ENCODE measurements at regions not wholly inside any gene's neighbourhood (a gene's known extent, or its start where the extent isn't known, plus 50 kb on each side); places are given as distances from the start of the nearest gene placed in this dataset.

DNA sequence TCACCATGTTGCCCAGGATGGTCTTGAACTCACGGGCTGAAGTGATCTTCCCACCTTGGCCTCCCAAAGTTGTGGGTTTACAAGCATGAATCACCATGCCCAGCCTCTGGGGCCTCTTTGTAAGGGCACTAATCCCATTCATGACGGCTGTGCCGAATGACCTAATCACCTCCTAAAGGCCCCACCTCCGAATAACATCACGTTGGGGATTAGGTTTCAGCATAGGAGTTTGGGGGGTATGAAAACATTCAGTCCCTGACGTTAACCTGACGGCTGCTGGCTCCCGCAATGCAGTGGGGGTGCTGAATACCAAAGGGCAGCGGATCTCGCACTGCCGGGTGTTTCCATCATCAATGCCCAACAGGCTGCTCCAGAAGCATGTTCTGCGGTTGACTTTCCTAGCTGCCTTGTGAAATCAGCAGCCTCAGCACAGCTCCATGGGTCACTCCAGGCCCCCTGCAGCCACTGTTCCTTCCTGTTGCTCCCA, 120.8 kb upstream of the SEC14L1 start:
- TF ChIP-seq POLR2AphosphoS5 (IDR thresholded peaks at IDR 0.05) (no peak), POLR2A (IDR thresholded peaks at IDR 0.05) (no peak)
- TF ChIP-seq, protein P1, sequence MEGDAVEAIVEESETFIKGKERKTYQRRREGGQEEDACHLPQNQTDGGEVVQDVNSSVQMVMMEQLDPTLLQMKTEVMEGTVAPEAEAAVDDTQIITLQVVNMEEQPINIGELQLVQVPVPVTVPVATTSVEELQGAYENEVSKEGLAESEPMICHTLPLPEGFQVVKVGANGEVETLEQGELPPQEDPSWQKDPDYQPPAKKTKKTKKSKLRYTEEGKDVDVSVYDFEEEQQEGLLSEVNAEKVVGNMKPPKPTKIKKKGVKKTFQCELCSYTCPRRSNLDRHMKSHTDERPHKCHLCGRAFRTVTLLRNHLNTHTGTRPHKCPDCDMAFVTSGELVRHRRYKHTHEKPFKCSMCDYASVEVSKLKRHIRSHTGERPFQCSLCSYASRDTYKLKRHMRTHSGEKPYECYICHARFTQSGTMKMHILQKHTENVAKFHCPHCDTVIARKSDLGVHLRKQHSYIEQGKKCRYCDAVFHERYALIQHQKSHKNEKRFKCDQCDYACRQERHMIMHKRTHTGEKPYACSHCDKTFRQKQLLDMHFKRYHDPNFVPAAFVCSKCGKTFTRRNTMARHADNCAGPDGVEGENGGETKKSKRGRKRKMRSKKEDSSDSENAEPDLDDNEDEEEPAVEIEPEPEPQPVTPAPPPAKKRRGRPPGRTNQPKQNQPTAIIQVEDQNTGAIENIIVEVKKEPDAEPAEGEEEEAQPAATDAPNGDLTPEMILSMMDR (IDR thresholded peaks at IDR 0.05 in 8 of 11, conservative IDR thresholded peaks at IDR 0.05 in 3 of 11), result no peak
- Histone ChIP-seq H3K27ac (no peak overlapping the region), H3K4me3 (no peak overlapping the region), H3K9me3 (peaks cover 0 to 19% (median 12%) of the 10 kb centered on the region in 8 donors), H3K4me1 (no peaks in the 10 kb centered on the region), H3K27me3 (replicated peaks in 1 of 7) (peaks cover 0 to 9% (median 0%) of the 10 kb centered on the region in 7 donors), H3K36me3 (no peaks in the 10 kb centered on the region)
- 79 to 98% (median 90%) methylated on average over 12 of the region's 12 CpGs for WGBS, 5 donors
- intact Hi-C loops (cut with DNase I; ENCODE audit: low total_unique reads), result no loop called here
- no peak for DNase-seq

DNA sequence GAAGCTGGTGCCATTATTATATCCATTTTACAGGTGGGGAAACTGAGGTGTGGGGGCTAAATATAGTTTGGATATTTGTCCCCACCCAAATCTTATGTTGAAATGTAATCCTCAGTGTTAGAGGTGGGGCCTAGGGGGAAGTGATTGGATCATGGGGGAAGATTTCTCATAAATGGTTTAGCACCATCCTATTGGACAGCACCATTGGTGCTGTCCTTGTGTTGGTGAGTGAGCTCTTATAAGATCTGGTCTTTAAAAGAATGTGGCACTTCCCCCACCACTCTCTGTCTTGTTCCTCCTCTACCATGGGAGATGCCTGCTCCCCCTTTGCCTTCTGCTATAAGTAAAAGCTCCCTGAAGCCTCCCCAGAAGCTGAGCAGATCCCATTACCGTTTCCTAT, 119.8 kb upstream of the SEC14L1 start:
- no peaks in the 10 kb centered on the region for H3K36me3 ChIP-seq
- TF ChIP-seq, protein P1 (IDR thresholded peaks at IDR 0.05 in 8 of 11, conservative IDR thresholded peaks at IDR 0.05 in 3 of 11), result no peak
- no peak for TF ChIP-seq POLR2AphosphoS5 (IDR thresholded peaks at IDR 0.05)
- TF ChIP-seq POLR2A (IDR thresholded peaks at IDR 0.05), result no peak
- H3K27me3 ChIP-seq (replicated peaks in 1 of 7), result peaks cover 0 to 9% (median 0%) of the 10 kb centered on the region in 7 donors
- H3K4me1 ChIP-seq, result no peaks in the 10 kb centered on the region
- no peak overlapping the region for H3K27ac ChIP-seq
- intact Hi-C loops (cut with DNase I; ENCODE audit: low total_unique reads), result no loop called here
- WGBS, 5 donors, result 67 to 92% (median 85%) methylated on average over 1 of the region's 1 CpG
- peaks cover 0 to 19% (median 12%) of the 10 kb centered on the region in 8 donors for H3K9me3 ChIP-seq
- no peak for DNase-seq
- no peak overlapping the region for H3K4me3 ChIP-seq

DNA sequence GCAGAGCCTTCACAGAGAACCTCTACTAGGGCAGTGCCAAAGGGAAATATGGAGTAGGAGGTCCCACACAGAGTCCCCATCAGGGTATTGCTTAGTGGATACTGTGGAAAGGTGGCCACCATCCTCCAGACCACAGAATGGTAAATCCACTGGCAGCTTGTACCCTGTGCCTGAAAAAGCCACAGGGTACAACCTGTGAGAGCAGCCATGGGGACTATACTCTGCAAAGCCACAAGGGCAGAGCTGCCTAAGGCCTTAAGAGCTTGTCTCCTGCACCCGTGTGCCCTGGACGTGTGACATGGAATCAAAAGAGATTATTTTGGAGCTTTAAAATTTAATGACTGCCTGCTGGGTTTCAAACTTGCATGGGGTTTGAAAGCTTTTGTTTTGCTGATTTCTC, 118.0 kb upstream of the SEC14L1 start:
- no peak for TF ChIP-seq POLR2A (IDR thresholded peaks at IDR 0.05)
- TF ChIP-seq POLR2AphosphoS5 (IDR thresholded peaks at IDR 0.05), result no peak
- TF ChIP-seq, protein P1 (IDR thresholded peaks at IDR 0.05 in 8 of 11, conservative IDR thresholded peaks at IDR 0.05 in 3 of 11), result no peak
- H3K4me3 ChIP-seq, result no peak overlapping the region
- intact Hi-C loops (cut with DNase I; ENCODE audit: low total_unique reads), result no loop called here
- WGBS, 5 donors, result 89 to 94% (median 89%) methylated on average over 2 of the region's 2 CpGs
- no peaks in the 10 kb centered on the region for H3K4me1 ChIP-seq
- no peak overlapping the region for H3K27ac ChIP-seq
- H3K9me3 ChIP-seq, result peaks cover 0 to 32% (median 23%) of the 10 kb centered on the region in 8 donors
- no peaks in the 10 kb centered on the region for H3K36me3 ChIP-seq
- peaks cover 0 to 9% (median 0%) of the 10 kb centered on the region in 7 donors for H3K27me3 ChIP-seq (replicated peaks in 1 of 7)
- DNase-seq, result no peak

DNA sequence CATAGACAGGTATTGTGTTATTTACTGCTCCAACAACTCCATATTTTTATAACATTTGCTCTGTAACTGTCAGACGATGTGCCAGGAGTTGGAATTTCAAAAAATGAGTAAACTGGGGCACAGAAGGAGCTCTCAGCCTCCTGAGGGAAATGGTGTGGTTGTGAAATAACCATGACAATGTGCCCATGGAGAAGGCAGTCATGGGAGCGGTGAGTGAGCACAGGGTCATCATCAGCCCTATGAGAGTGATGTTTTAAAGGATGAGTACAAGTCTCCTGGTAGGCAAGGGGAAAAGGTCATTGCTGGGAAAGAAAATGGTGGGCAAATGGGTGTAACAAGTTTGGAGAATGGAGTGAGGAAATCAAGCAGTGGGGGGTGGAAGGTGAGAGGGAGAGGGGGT, 115.0 kb upstream of the SEC14L1 start:
- Histone ChIP-seq H3K4me3 (no peak overlapping the region), H3K27me3 (replicated peaks in 1 of 7) (peaks cover 0 to 9% (median 0%) of the 10 kb centered on the region in 7 donors), H3K36me3 (no peaks in the 10 kb centered on the region), H3K9me3 (peaks cover 0 to 37% (median 29%) of the 10 kb centered on the region in 8 donors), H3K27ac (no peak overlapping the region), H3K4me1 (no peaks in the 10 kb centered on the region)
- 77 to 94% (median 82%) methylated on average over 2 of the region's 2 CpGs for WGBS, 5 donors
- no peak for DNase-seq
- TF ChIP-seq, protein P1 (IDR thresholded peaks at IDR 0.05 in 8 of 11, conservative IDR thresholded peaks at IDR 0.05 in 3 of 11), result no peak
- intact Hi-C loops (cut with DNase I; ENCODE audit: low total_unique reads), result no loop called here
